ENCODE measurements at regions not wholly inside any gene's neighbourhood (a gene's known extent, or its start where the extent isn't known, plus 50 kb on each side); places are given as distances from the start of the nearest gene placed in this dataset.
"Not testable (repeated sequence)": the region's sequence is repeated elsewhere in the genome, so short reads cannot be mapped to it uniquely, and the experiment has no call there.

GRCh38 chr14:104230946-104231345 is 92.6 kb downstream of the KIF26A start:
- DNase-seq (ENCODE audit: low spot score): no peak

DNA sequence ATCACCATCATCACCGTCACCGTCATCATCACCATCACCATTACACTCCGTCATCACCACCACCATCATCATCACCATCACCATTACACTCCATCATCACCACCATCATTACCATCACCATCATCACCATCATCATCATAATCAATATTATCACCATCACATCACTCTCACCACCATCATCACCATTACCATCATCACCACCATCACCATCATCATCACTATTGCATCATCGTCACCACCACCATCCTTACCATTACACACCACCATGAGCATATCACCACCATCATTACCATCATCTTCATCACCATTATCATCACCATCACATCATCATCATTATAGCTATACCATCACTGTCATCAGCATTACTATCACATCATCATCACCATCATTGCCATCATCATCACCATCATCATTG is 93.7 kb downstream of the KIF26A start:
- no peak for DNase-seq (ENCODE audit: low spot score)

- DNase-seq (ENCODE audit: low spot score): not testable (repeated sequence)
These were observed 95.8 kb downstream of the KIF26A start for GRCh38 chr14:104234007-104234786.

DNA sequence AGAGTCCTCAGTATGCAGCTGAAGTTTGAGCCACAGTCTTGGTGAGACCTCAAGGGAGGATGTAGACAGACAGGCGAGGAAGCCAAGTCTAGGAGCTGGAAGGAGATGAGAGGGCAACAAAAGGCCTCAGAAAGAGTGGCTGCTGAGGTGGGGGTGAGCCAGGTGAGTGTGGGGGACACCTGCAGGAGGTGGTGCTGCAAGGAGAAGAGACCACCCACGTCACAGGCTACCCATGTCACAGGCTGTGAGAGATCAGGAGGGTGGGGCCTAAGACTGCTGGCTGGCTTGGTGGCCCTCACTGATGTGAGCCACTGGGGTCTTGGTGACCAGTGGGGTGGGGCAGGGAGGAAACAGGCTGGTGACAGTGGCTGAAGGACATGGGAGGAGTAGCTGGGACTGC is 97.3 kb downstream of the KIF26A start:
- DNase-seq (ENCODE audit: low spot score): no peak

DNA sequence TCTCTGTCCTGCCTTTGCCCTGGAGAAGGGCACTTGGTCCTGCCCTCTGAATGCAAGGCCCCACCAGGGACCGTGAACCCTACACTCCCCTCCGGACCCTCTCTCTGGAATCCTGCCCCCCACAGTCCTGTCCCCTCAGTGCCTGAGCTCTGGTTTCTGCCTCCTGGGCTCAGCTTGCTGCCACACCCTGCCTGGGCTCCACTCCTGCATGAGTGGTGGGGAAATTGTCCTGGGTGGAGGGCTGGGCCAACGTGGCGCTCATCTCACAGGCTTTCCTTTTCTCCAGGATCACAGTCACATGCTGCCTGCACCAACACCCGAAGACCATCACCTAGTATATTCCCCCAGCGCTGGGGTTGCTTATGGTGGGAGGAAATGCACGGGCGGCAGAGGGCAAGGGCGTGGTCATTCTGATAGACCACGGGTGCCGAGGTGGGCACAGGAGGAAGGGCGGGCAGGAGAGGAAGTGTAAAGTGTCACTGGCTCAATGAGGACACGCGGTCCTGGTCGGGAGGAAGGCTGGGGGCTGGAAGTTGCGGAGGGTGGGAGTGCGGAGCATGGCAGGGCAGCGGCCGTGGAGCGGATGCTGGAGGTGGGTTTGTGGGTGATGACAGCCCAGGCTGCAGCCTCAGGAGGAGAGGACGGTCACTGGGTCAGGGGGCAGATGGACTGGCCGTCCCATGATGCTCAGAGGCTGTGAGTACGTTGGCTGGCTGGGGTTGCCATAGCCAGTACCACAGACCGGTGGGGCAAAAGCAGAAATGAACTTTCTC is 99.5 kb downstream of the KIF26A start:
- DNase-seq (ENCODE audit: low spot score): no peak

- no peak for DNase-seq (ENCODE audit: low spot score)
These were observed 100.2 kb downstream of the KIF26A start for GRCh38 chr14:104238424-104239184.

DNA sequence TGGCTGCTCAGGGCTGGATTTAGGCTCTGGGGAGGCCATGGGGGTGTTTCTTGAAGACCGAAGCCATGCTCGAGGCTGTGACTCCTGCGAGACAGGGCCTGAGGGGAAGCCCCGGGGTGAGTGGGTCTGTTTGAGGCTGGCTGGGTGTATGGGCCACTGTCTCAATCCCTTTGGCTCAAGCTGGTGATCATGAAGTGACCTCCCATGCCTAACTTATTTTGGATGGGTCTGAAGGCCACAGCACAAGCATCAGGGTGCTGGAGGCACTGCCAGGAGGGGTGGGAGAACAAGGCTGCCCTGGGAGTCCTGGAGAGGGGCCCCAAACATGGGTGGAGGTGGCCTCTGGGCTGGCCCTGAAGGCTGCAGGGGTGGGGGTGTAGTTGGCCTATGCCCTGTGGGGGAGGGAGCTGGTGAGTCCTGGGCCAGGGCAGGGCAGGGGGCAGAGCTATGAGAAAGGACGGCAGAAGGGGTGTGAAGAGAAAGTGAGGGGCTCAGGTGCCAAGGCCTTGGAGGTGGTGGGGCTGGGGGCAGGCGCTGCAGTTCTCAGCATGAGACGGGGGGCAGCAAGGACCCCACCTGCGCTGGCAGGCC is 100.9 kb downstream of the KIF26A start:
- no peak for DNase-seq (ENCODE audit: low spot score)

- DNase-seq (ENCODE audit: low spot score): no peak
These were observed 101.5 kb downstream of the KIF26A start for GRCh38 chr14:104239861-104240301.

- DNase-seq (ENCODE audit: low spot score): no peak
These were observed 102.2 kb downstream of the KIF26A start for GRCh38 chr14:104240434-104241157.

DNA sequence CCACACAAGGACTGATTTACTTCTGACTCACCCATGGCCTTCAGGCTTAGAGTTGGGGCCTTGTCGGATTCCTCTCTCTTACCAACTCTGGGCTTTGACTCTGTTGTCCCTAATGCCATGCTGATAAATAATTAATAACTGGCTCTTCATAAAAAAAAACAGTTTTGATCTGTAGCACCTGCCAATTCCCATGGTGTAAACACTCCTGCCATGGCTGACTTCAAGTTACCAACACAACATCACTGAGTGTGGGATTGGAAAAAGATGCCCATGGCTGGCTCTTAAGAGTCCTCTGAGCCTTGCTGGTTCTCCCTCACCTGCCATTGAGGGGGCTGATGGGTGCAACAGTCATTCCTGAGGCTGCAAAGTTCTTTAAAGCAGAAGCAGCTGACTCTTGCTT is 104.8 kb downstream of the KIF26A start:
- DNase-seq (ENCODE audit: low spot score): no peak

- no peak for DNase-seq (ENCODE audit: low spot score)
These were observed 106.0 kb downstream of the KIF26A start for GRCh38 chr14:104244221-104245011.

- DNase-seq (ENCODE audit: low spot score): no peak
These were observed 106.7 kb downstream of the KIF26A start for GRCh38 chr14:104245075-104245474.

DNA sequence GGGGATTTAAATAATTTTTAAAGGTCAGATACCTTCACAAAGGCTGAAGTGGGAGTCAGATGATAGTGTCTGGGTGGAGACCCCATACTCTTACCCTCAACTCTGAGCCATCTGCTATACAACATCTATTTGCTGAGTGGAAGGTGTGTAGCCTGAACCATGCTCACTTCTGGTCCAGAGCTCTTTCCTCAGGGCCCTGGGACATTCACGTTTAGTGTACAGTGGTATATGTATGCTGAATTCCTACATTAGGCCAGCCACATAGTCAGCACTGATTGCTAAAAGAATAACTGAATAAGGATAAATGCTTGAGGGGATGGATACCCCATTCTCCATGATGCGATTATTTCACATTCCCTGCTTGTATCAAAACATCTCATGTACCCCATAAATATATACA is 107.3 kb downstream of the KIF26A start:
- DNase-seq (ENCODE audit: low spot score): no peak

- no peak for DNase-seq (ENCODE audit: low spot score)
These were observed 108.3 kb downstream of the KIF26A start for GRCh38 chr14:104246401-104247335.

DNA sequence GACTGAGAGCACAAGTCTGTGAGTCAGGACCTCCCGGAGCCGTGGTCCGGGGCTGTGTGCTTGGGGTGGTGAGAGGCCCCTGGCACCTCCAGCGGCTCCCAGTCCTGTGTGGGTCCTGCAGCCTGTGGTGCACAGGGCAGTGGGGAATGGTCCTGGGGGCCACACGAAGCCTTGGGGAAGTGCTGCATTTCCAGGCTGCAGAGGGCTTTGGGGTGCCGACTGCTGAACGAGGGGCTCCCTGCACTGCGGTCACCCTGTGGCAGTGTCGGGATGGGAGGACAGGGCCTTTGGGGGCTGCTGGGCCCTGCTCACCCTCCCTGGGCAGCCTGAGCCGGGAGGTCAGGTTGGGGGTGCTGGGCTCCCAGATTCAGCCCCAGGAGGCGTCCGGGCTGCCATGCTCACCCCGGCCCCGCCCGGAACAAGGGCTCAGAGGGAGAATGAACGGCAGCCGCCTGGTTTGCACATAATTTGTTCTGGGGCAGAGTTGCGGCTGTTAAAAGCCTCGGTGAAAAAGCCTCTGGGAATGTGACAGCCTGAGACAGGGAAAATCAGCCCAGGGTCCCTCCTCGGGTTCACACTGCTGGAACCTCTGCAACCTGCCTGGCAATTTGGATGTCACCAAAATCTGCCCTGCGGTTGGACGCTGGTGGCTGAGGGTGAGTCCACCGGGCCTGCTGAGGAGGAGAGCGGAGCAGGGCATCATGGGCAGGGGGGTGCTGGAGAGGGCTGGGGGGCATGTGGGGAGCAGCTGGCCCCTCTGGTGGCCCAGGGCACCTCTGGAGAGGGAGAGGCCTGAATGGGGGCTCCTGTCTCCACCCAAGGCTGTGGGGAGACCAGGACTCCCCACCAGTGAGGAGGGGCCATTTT is 109.2 kb downstream of the KIF26A start:
- DNase-seq (ENCODE audit: low spot score): no peak

GRCh38 chr14:104248203-104249055 is 110.0 kb downstream of the KIF26A start:
- no peak for DNase-seq (ENCODE audit: low spot score)

GRCh38 chr14:104249089-104249488 is 110.7 kb downstream of the KIF26A start:
- no peak for DNase-seq (ENCODE audit: low spot score)

GRCh38 chr14:104249706-104250105 is 111.3 kb downstream of the KIF26A start:
- DNase-seq (ENCODE audit: low spot score): no peak

Data from globus pallidus (tissue), 1 donor.